Endothelial cell of umbilical vein (primary cell): ENCODE measurements at regions not wholly inside any gene's neighbourhood (a gene's known extent, or its start where the extent isn't known, plus 50 kb on each side); places are given as distances from the start of the nearest gene placed in this dataset.

Experiments used
- BruUV-seq: library from RNA; stranded (reverse); fragments of 400-500 nt; replicated peaks from 2 replicates; lab custom pipeline; 2021; lab: Mats Ljungman, UMichigan
- CTCF ChIA-PET: fragments of 300-600, 350-600 bp; sonication (Branson Sonifier 250); formaldehyde crosslinking; loops from one replicate; lab custom pipeline; 2021; ENCODE audit warnings: antibody characterized with exemption, inconsistent platforms; lab: Charles Lee
- POLR2A ChIA-PET: fragments of 300-600, 350-600 bp; sonication (Branson Sonifier 250); formaldehyde crosslinking; loops from one replicate; lab custom pipeline; 2021; ENCODE audit warnings: antibody characterized with exemption, inconsistent platforms; lab: Charles Lee
- DNase-seq: peaks from one replicate; pipeline ENCODE4 v3.0.0-alpha.2; 2011; ENCODE audit warnings: low read depth, low spot score
- FAIRE-seq: peaks from 2 replicates; lab custom pipeline; 2011; peaks lifted over from hg19 to GRCh38; lab: Jason Lieb, UNC
- H2AFZ ChIP-seq: 2 replicates; pipeline ENCODE4 v1.6.0; 2012; ENCODE audit warnings: low read depth, low read length, control low read depth, inconsistent platforms
- H3K27ac ChIP-seq: 2 replicates; pipeline ENCODE4 v1.5.1; 2011; ENCODE audit warnings: low read depth, mild to moderate bottlenecking, control low read depth, low read length, moderate library complexity; ENCODE audit not compliant: insufficient read depth
- H3K27me3 ChIP-seq, 2 experiments: 2 replicates each; pipeline versions ENCODE4 v1.6.0 to v1.6.1; 2011; ENCODE audit warnings: low read length in 2 of 2, mixed read lengths in 1 of 2; ENCODE audit not compliant: control insufficient read depth in 2 of 2, insufficient read depth in 2 of 2
- H3K36me3 ChIP-seq, 2 experiments: 2 replicates in 1 of 2; 3 replicates in 1 of 2; pipeline ENCODE4 v1.5.1; 2011; ENCODE audit warnings: low read length in 2 of 2, mild to moderate bottlenecking in 1 of 2, moderate library complexity in 1 of 2; ENCODE audit not compliant: control insufficient read depth in 2 of 2, insufficient read depth in 2 of 2; ENCODE audit errors: extremely low read depth in 1 of 2
- H3K4me1 ChIP-seq: 3 replicates; pipeline ENCODE4 v1.5.1; 2011; ENCODE audit warnings: mild to moderate bottlenecking, low read length; ENCODE audit not compliant: control insufficient read depth, insufficient read depth; ENCODE audit errors: extremely low read depth
- H3K4me2 ChIP-seq: 2 replicates; pipeline ENCODE4 v1.6.1; 2011; ENCODE audit warnings: low read length, control low read depth, mixed read lengths; ENCODE audit not compliant: insufficient read depth
- H3K4me3 ChIP-seq, 3 experiments: fragments of 200-600 bp in 1 of 3; sonication (generic), shearing (Covaris generic) in 1 of 3; replicated peaks in 1 of 3; 2 replicates each; pipeline ENCODE4 v1.5.1; 2011 to 2016; ENCODE audit warnings: control low read depth in 3 of 3, low read length in 3 of 3, mild to moderate bottlenecking in 2 of 3, inconsistent platforms in 1 of 3, low read depth in 1 of 3, moderate library complexity in 1 of 3; ENCODE audit not compliant: insufficient read depth in 1 of 3
- H3K79me2 ChIP-seq: 2 replicates; pipeline ENCODE4 v1.6.0; 2012; ENCODE audit warnings: low read length, inconsistent platforms; ENCODE audit not compliant: control insufficient read depth, insufficient read depth
- H3K9ac ChIP-seq: replicated peaks from 2 replicates; pipeline ENCODE3; 2011; ENCODE audit warnings: low read length, control low read depth; ENCODE audit not compliant: insufficient read depth; ENCODE audit errors: extremely low read depth
- H3K9me1 ChIP-seq: replicated peaks from 3 replicates; pipeline ENCODE4 v1.6.0; 2011; ENCODE audit warnings: mild to moderate bottlenecking, low read length; ENCODE audit not compliant: control insufficient read depth, insufficient read depth; ENCODE audit errors: extremely low read depth
- H3K9me3 ChIP-seq: replicated peaks from 2 replicates; pipeline ENCODE4 v1.5.1; 2012; ENCODE audit warnings: low read length, inconsistent platforms; ENCODE audit not compliant: control insufficient read depth, insufficient read depth
- H4K20me1 ChIP-seq: replicated peaks from 2 replicates; pipeline ENCODE3; 2011; ENCODE audit warnings: mild to moderate bottlenecking, low read length; ENCODE audit not compliant: control insufficient read depth, insufficient read depth; ENCODE audit errors: extremely low read depth
- CTCF ChIP-seq, 2 donors: IDR thresholded peaks; 1 replicate in 1 of 2; 2 replicates in 1 of 2; pipeline ENCODE4 v1.5.1; 2011; ENCODE audit warnings: low read length in 2 of 2, mild to moderate bottlenecking in 2 of 2, moderate library complexity in 2 of 2, control low read depth in 1 of 2, inconsistent platforms in 1 of 2, low read depth in 1 of 2; ENCODE audit not compliant: insufficient read depth in 1 of 2; ENCODE audit errors: extremely low read depth in 1 of 2
- EZH2 ChIP-seq: IDR thresholded peaks from 2 replicates; pipeline ENCODE4 v1.6.1; 2012; ENCODE audit warnings: borderline replicate concordance, low read depth, mild to moderate bottlenecking, moderate library complexity, low read length, inconsistent platforms; ENCODE audit not compliant: severe bottlenecking
- FOS ChIP-seq: IDR thresholded peaks from 2 replicates; pipeline ENCODE4 v1.6.1; 2011; ENCODE audit warnings: mild to moderate bottlenecking, low read length, moderate library complexity, borderline replicate concordance; ENCODE audit not compliant: insufficient read depth
- JUN ChIP-seq: IDR thresholded peaks from 2 replicates; pipeline ENCODE4 v1.6.1; 2011; ENCODE audit warnings: borderline replicate concordance, low read depth; ENCODE audit not compliant: insufficient read length, insufficient read depth
- MAX ChIP-seq: IDR thresholded peaks from 2 replicates; pipeline ENCODE4 v1.6.1; 2011; ENCODE audit not compliant: insufficient read depth, insufficient read length
- POLR2A ChIP-seq: IDR thresholded peaks from 2 replicates; pipeline ENCODE4 v1.6.1; 2012; ENCODE audit warnings: low read depth, mild to moderate bottlenecking, control low read depth, low read length
- dilution Hi-C: fragments of 300-500 bp; cut with MboI; formaldehyde crosslinking; loops from one replicate; pipeline ENCODE4 v1.15.0; 2019; ENCODE audit warnings: low sequenced_read_pairs; ENCODE audit not compliant: extremely low pct_ligation_motif_present
- intact Hi-C: fragments of 100-400 bp; cut with micrococcal nuclease; formaldehyde crosslinking; loops from one replicate; pipeline ENCODE4 v1.10.0; 2022

GRCh38 chr18:6563896-6564295 is 149.2 kb upstream of the L3MBTL4 start:
- dilution Hi-C loops (no loop called here), intact Hi-C loops (no loop called here)
- Histone ChIP-seq H3K4me1 (no peaks in the 10 kb centered on the region), H3K79me2 (no peaks in the 10 kb centered on the region), H3K9ac (no peak overlapping the region), H3K4me2 (no peak overlapping the region), H3K27ac (no peak overlapping the region), H3K36me3 (no peaks in the 10 kb centered on the region), H4K20me1 (no peaks in the 10 kb centered on the region), H2AFZ (no peak overlapping the region), H3K9me3 (no peaks in the 10 kb centered on the region), H3K9me1 (no peaks in the 10 kb centered on the region), H3K4me3 (no peak overlapping the region), H3K27me3 (peaks cover 0 to 4% of the 10 kb centered on the region in 2 experiments)
- POLR2A ChIA-PET, result no interaction called here
- no TSS peak for BruUV-seq
- FAIRE-seq (no peak), DNase-seq (no peak)
- TF ChIP-seq POLR2A, result no peak
- TF ChIP-seq JUN, result no peak
- CTCF ChIA-PET, result interaction anchor here (1.0 kb wide), 1 partner anchor 322 kb away, joined by 3 read pairs; no protein-coding TSS in a partner anchor

GRCh38 chr18:6564950-6565814 is 150.5 kb upstream of the L3MBTL4 start:
- POLR2A ChIA-PET, result no interaction called here
- dilution Hi-C loops, result no loop called here

More at GRCh38 chr18:6564950-6565814, 150.5 kb upstream of the L3MBTL4 start:
- no peaks in the 10 kb centered on the region for H3K27me3 ChIP-seq
- H3K9me1 ChIP-seq, result no peaks in the 10 kb centered on the region
- no peak for FAIRE-seq
- no peak overlapping the region for H2AFZ ChIP-seq
- H3K79me2 ChIP-seq, result no peaks in the 10 kb centered on the region
- H3K4me2 ChIP-seq, result no peak overlapping the region
- no peak overlapping the region for H3K9ac ChIP-seq
- no peak overlapping the region for H3K4me3 ChIP-seq
- H4K20me1 ChIP-seq, result no peaks in the 10 kb centered on the region
- H3K4me1 ChIP-seq, result no peaks in the 10 kb centered on the region
- no peak overlapping the region for H3K27ac ChIP-seq
- no peak for DNase-seq
- no peaks in the 10 kb centered on the region for H3K9me3 ChIP-seq
- intact Hi-C loops, result no loop called here
- no peaks in the 10 kb centered on the region for H3K36me3 ChIP-seq
- no TSS peak for BruUV-seq
- CTCF ChIA-PET, result no interaction called here
- TF ChIP-seq EZH2, result no peak
- TF ChIP-seq FOS, result no peak
- TF ChIP-seq MAX, result no peak
- no peak for TF ChIP-seq CTCF (IDR thresholded peaks at IDR 0.05; ENCODE audit: extremely low read depth in 1 of 2, insufficient read depth in 1 of 2, low read depth in 1 of 2, low read length in 2 of 2)
- no peak for TF ChIP-seq JUN
